CD14-positive monocyte (primary cell): ENCODE measurements at regions not wholly inside any gene's neighbourhood (a gene's known extent, or its start where the extent isn't known, plus 50 kb on each side); places are given as distances from the start of the nearest gene placed in this dataset.

Experiments
- DNase-seq, 3 donors: peaks; one replicate each; pipeline ENCODE4 v3.0.0-alpha.2; 2011 to 2022
- H2AFZ ChIP-seq: 2 replicates; pipeline ENCODE4 v1.6.0; 2012; ENCODE audit warnings: mild to moderate bottlenecking, low read depth, low read length, inconsistent platforms; ENCODE audit not compliant: insufficient read depth, poor library complexity, severe bottlenecking
- H3K27ac ChIP-seq, 2 donors: 1 replicate in 1 of 2; 2 replicates in 1 of 2; pipeline ENCODE4 v1.5.1; 2012 to 2013; ENCODE audit warnings: low read length in 2 of 2, control low read depth in 1 of 2, inconsistent platforms in 1 of 2, low read depth in 1 of 2, mild to moderate bottlenecking in 1 of 2
- H3K27me3 ChIP-seq, 2 donors: one replicate each; pipeline versions ENCODE4 v1.6.0 to v1.6.1; 2011 to 2013; ENCODE audit warnings: low read length in 2 of 2; ENCODE audit not compliant: control insufficient read depth in 2 of 2, insufficient read depth in 2 of 2
- H3K36me3 ChIP-seq, 2 donors: replicated peaks in 1 of 2; 1 replicate in 1 of 2; 2 replicates in 1 of 2; pipeline versions ENCODE4 v1.5.1 to v1.6.1; 2012 to 2013; ENCODE audit warnings: low read length in 2 of 2, control low read depth in 1 of 2, inconsistent platforms in 1 of 2, mild to moderate bottlenecking in 1 of 2; ENCODE audit not compliant: insufficient read depth in 2 of 2, control insufficient read depth in 1 of 2
- H3K4me1 ChIP-seq, 2 donors: 1 replicate in 1 of 2; 2 replicates in 1 of 2; pipeline versions ENCODE4 v1.5.1 to v1.6.1; 2012 to 2013; ENCODE audit warnings: low read length in 2 of 2, control low read depth in 1 of 2, inconsistent platforms in 1 of 2, mild to moderate bottlenecking in 1 of 2, moderate library complexity in 1 of 2; ENCODE audit not compliant: insufficient read depth in 2 of 2, control insufficient read depth in 1 of 2
- H3K4me2 ChIP-seq: replicated peaks from 2 replicates; pipeline ENCODE3; 2012; ENCODE audit warnings: low read length, moderate library complexity, mild to moderate bottlenecking; ENCODE audit not compliant: poor library complexity, severe bottlenecking; ENCODE audit errors: extremely low read depth
- H3K4me3 ChIP-seq, 3 experiments: fragments of 200-600 bp in 1 of 3; sonication (generic) in 1 of 3; replicated peaks in 1 of 3; 1 replicate in 2 of 3; 2 replicates in 1 of 3; pipeline ENCODE4 v1.5.1; 2011 to 2013; ENCODE audit warnings: low read length in 3 of 3, mild to moderate bottlenecking in 3 of 3, control low read depth in 2 of 3, low read depth in 2 of 3, inconsistent platforms in 1 of 3, moderate library complexity in 1 of 3
- H3K79me2 ChIP-seq: 2 replicates; pipeline ENCODE4 v1.6.0; 2012; ENCODE audit warnings: mild to moderate bottlenecking, control low read depth, inconsistent platforms, low read length, moderate library complexity; ENCODE audit not compliant: insufficient read depth
- H3K9ac ChIP-seq: 2 replicates; pipeline ENCODE4 v1.6.0; 2017; ENCODE audit warnings: low read length, mild to moderate bottlenecking; ENCODE audit not compliant: insufficient read depth, poor library complexity, severe bottlenecking
- H3K9me3 ChIP-seq, 2 donors: replicated peaks in 1 of 2; 1 replicate in 1 of 2; 2 replicates in 1 of 2; pipeline versions ENCODE4 v1.5.1 to v1.6.1; 2012 to 2013; ENCODE audit warnings: low read length in 2 of 2, control low read depth in 1 of 2; ENCODE audit not compliant: control insufficient read depth in 1 of 2, insufficient read depth in 1 of 2
- H4K20me1 ChIP-seq: 2 replicates; pipeline ENCODE4 v1.6.0; 2012; ENCODE audit warnings: mild to moderate bottlenecking, low read length, control low read depth, moderate library complexity; ENCODE audit not compliant: insufficient read depth
- H3K27ac Mint-ChIP-seq, 7 donors: one replicate each; pipeline ENCODE4 v1.8.0; 2020; ENCODE audit warnings: mild to moderate bottlenecking in 7 of 7, mixed read lengths in 7 of 7, moderate library complexity in 6 of 7, inconsistent platforms in 2 of 7
- H3K27me3 Mint-ChIP-seq, 3 donors: one replicate each; pipeline ENCODE4 v1.8.0; 2021 to 2022; ENCODE audit warnings: low read depth in 3 of 3, mild to moderate bottlenecking in 3 of 3, mixed read lengths in 3 of 3, moderate library complexity in 3 of 3, inconsistent platforms in 1 of 3
- H3K36me3 Mint-ChIP-seq, 2 donors: one replicate each; pipeline ENCODE4 v1.8.0; 2020; ENCODE audit warnings: mixed read lengths in 2 of 2, inconsistent platforms in 1 of 2, mild to moderate bottlenecking in 1 of 2
- H3K4me1 Mint-ChIP-seq: one replicate; pipeline ENCODE4 v1.8.0; 2020; ENCODE audit warnings: mild to moderate bottlenecking, mixed read lengths
- H3K4me3 Mint-ChIP-seq, 2 donors: one replicate each; pipeline ENCODE4 v1.8.0; 2020; ENCODE audit warnings: mild to moderate bottlenecking in 2 of 2, mixed read lengths in 2 of 2, moderate library complexity in 1 of 2
- H3K9me3 Mint-ChIP-seq, 7 donors: one replicate each; pipeline ENCODE4 v1.8.0; 2020 to 2022; ENCODE audit warnings: mixed read lengths in 7 of 7, mild to moderate bottlenecking in 6 of 7, moderate library complexity in 6 of 7, inconsistent platforms in 2 of 7
- CTCF ChIP-seq: fragments of 200-600 bp; IDR thresholded peaks from one replicate; pipeline ENCODE4 v1.8.0; 2022; ENCODE audit warnings: antibody characterized with exemption, mild to moderate bottlenecking
- WGBS: methylation state at CpG from one replicate; pipeline ENCODE4 v1.1.5; 2013; ENCODE audit warnings: missing lambda C conversion rate; ENCODE audit not compliant: insufficient coverage; 5-methylcytosine and 5-hydroxymethylcytosine counted together
- intact Hi-C, 2 donors: fragments of 100-400 bp; cut with micrococcal nuclease; formaldehyde crosslinking; loops; one replicate each; pipeline versions ENCODE4 v1.15.0 to v1.15.1; 2023

GRCh38 chrX:8306291-8306925 is 135.3 kb upstream of the VCX2 start:
- Mint-ChIP-seq H3K27me3 (no peaks in the 10 kb centered on the region), H3K4me3 (no peak overlapping the region), H3K36me3 (no peaks in the 10 kb centered on the region), H3K27ac (no peak overlapping the region), H3K9me3 (peaks cover 0 to 27% (median 7%) of the 10 kb centered on the region in 7 donors), H3K4me1 (no peaks in the 10 kb centered on the region)
- no peak for TF ChIP-seq CTCF
- intact Hi-C loops, result no loop called here
- Histone ChIP-seq H3K4me1 (no peaks in the 10 kb centered on the region), H3K27ac (no peak overlapping the region), H3K36me3 (no peaks in the 10 kb centered on the region), H3K27me3 (no peaks in the 10 kb centered on the region), H3K79me2 (no peaks in the 10 kb centered on the region), H3K9ac (no peak overlapping the region), H3K9me3 (peaks cover 20 to 22% of the 10 kb centered on the region in 2 donors), H3K4me2 (no peak overlapping the region), H2AFZ (no peak overlapping the region), H3K4me3 (no peak overlapping the region), H4K20me1 (no peaks in the 10 kb centered on the region)
- WGBS, result no CpG with 5 or more reads among the region's 4 CpGs
- no peak for DNase-seq

GRCh38 chrX:8310409-8310808 is 139.3 kb upstream of the VCX2 start:
- H3K9me3 Mint-ChIP-seq, result peaks cover 0 to 11% (median 3%) of the 10 kb centered on the region in 7 donors
- intact Hi-C loops, result no loop called here
- H3K4me1 ChIP-seq, result no peaks in the 10 kb centered on the region
- H3K4me3 Mint-ChIP-seq, result no peak overlapping the region
- WGBS, result 100% methylated on average over 1 of the region's 5 CpGs
- H3K4me1 Mint-ChIP-seq, result no peaks in the 10 kb centered on the region
- no peak for TF ChIP-seq CTCF
- no peaks in the 10 kb centered on the region for H3K36me3 ChIP-seq
- H3K36me3 Mint-ChIP-seq, result no peaks in the 10 kb centered on the region
- H3K27ac Mint-ChIP-seq, result no peak overlapping the region
- no peak overlapping the region for H3K27ac ChIP-seq
- no peaks in the 10 kb centered on the region for H3K27me3 ChIP-seq
- peaks cover 3 to 16% of the 10 kb centered on the region in 2 donors for H3K9me3 ChIP-seq
- H3K27me3 Mint-ChIP-seq, result peaks cover 0 to 1% (median 0%) of the 10 kb centered on the region in 3 donors
- H3K4me2 ChIP-seq, result no peak overlapping the region
- no peaks in the 10 kb centered on the region for H3K79me2 ChIP-seq
- H2AFZ ChIP-seq, result no peak overlapping the region
- H4K20me1 ChIP-seq, result no peaks in the 10 kb centered on the region
- no peak overlapping the region for H3K9ac ChIP-seq
- H3K4me3 ChIP-seq, result no peak overlapping the region
- DNase-seq, result no peak
